ENCODE measurements at regions not wholly inside any gene's neighbourhood (a gene's known extent, or its start where the extent isn't known, plus 50 kb on each side); places are given as distances from the start of the nearest gene placed in this dataset.

GRCh38 chr21:16377857-16378256, 648.1 kb downstream of the USP25 start:
- no peak for TF ChIP-seq POLR2A (IDR thresholded peaks at IDR 0.05)
- no peak for TF ChIP-seq CTCF (IDR thresholded peaks at IDR 0.05)

All from heart left ventricle (tissue), 13 donors.